Effector memory CD8-positive, alpha-beta T cell (primary cell): ENCODE measurements at regions not wholly inside any gene's neighbourhood (a gene's known extent, or its start where the extent isn't known, plus 50 kb on each side); places are given as distances from the start of the nearest gene placed in this dataset.
"Not testable (repeated sequence)": the region's sequence is repeated elsewhere in the genome, so short reads cannot be mapped to it uniquely, and the experiment has no call there.

ENCODE experiments used
- ATAC-seq: fragments of 150-1000 bp; cut with Tn5 transposase; replicated peaks from 2 replicates; pipeline ENCODE4 v1.10.0; 2021; ENCODE audit warnings: mild to moderate bottlenecking, moderate library complexity
- DNase-seq, 3 experiments: peaks; one replicate each; pipeline ENCODE4 v3.0.0; 2021
- H3K27ac Mint-ChIP-seq, 2 donors: one replicate each; pipeline ENCODE4 v1.8.0; 2022; ENCODE audit warnings: mild to moderate bottlenecking in 2 of 2, mixed read lengths in 2 of 2, moderate library complexity in 2 of 2
- H3K27me3 Mint-ChIP-seq, 2 donors: one replicate each; pipeline ENCODE4 v1.8.0; 2022; ENCODE audit warnings: mixed read lengths in 2 of 2
- H3K36me3 Mint-ChIP-seq: one replicate; pipeline ENCODE4 v1.8.0; 2022; ENCODE audit warnings: mild to moderate bottlenecking, moderate library complexity, mixed read lengths; ENCODE audit not compliant: insufficient read depth
- H3K4me1 Mint-ChIP-seq, 2 donors: one replicate each; pipeline ENCODE4 v1.8.0; 2022; ENCODE audit warnings: low read depth in 2 of 2, mixed read lengths in 2 of 2
- H3K4me3 Mint-ChIP-seq, 2 donors: one replicate each; pipeline ENCODE4 v1.8.0; 2022; ENCODE audit warnings: mild to moderate bottlenecking in 2 of 2, mixed read lengths in 2 of 2, moderate library complexity in 2 of 2
- H3K9me3 Mint-ChIP-seq, 2 donors: one replicate each; pipeline ENCODE4 v1.8.0; 2022; ENCODE audit warnings: mixed read lengths in 2 of 2

- ATAC-seq (no peak), DNase-seq (no peak)
- H3K27ac Mint-ChIP-seq = no peak overlapping the region
These were observed 111.8 kb upstream of the FAM174A start for GRCh38 chr5:100423330-100423729.

DNA sequence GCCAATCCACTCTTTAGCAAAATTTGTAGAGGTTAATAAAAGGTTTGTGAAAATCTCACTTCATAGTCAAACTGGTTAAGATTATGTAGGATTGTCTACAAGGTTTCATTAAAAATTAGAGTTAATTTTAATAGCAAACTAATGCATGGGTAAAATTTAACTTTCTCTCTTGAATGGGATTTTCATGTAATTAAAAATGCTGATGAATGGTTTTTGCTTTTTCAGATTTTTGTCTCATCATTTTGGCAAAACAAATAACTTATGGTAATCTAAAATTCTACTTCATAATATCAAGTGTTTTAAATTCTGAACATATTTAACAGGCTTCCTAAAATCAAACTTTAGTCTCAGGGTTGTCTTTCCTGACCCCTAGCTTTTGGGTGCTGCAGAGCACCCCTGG is 113.8 kb upstream of the FAM174A start:
- Mint-ChIP-seq H3K36me3 (no peaks in the 10 kb centered on the region), H3K4me1 (no peaks in the 10 kb centered on the region), H3K9me3 (peaks cover 6 to 7% of the 10 kb centered on the region in 2 donors), H3K4me3 (no peak overlapping the region), H3K27me3 (no peaks in the 10 kb centered on the region), H3K27ac (no peak overlapping the region)
- ATAC-seq (no peak), DNase-seq (no peak)

More at GRCh38 chr5:100423330-100423729, 111.8 kb upstream of the FAM174A start:
- Mint-ChIP-seq H3K27me3 (no peaks in the 10 kb centered on the region), H3K4me1 (no peaks in the 10 kb centered on the region), H3K4me3 (no peak overlapping the region), H3K9me3 (peaks cover 6 to 7% of the 10 kb centered on the region in 2 donors), H3K36me3 (no peaks in the 10 kb centered on the region)

DNA sequence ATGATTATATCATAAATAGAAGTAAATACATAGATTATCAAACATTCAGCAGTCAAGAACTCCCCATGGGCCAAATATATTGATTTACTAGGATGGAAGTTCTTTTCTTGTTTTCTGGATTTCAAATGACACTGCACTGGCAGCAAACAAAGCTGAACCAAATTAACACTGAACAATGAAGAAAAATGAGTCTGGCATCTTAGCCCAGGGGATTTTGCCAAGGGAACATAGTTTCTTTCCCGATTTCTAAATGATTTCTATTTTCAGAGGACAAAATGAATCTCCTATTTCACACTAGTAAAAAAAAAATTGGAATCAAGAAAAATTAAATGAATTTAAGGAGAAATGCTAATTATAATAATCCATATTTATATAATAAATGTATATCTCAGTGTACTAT is 116.9 kb upstream of the FAM174A start:
- H3K9me3 Mint-ChIP-seq = no peaks in the 10 kb centered on the region
- no peak for DNase-seq
- no peaks in the 10 kb centered on the region for H3K27me3 Mint-ChIP-seq
- no peak overlapping the region for H3K27ac Mint-ChIP-seq
- H3K36me3 Mint-ChIP-seq = no peaks in the 10 kb centered on the region
- H3K4me3 Mint-ChIP-seq = no peak overlapping the region
- no peaks in the 10 kb centered on the region for H3K4me1 Mint-ChIP-seq
- ATAC-seq = no peak

GRCh38 chr5:100409660-100410151 is 125.5 kb upstream of the FAM174A start:
- DNase-seq (no peak), ATAC-seq (no peak)
- Mint-ChIP-seq H3K27ac (no peak overlapping the region), H3K4me3 (no peak overlapping the region), H3K27me3 (no peaks in the 10 kb centered on the region), H3K9me3 (no peaks in the 10 kb centered on the region), H3K36me3 (no peaks in the 10 kb centered on the region), H3K4me1 (no peaks in the 10 kb centered on the region)

- ATAC-seq = no peak
- Mint-ChIP-seq H3K4me1 (no peaks in the 10 kb centered on the region), H3K27ac (no peak overlapping the region), H3K36me3 (no peaks in the 10 kb centered on the region), H3K4me3 (no peak overlapping the region), H3K27me3 (no peaks in the 10 kb centered on the region), H3K9me3 (no peaks in the 10 kb centered on the region)
- no peak for DNase-seq
These were observed 128.1 kb upstream of the FAM174A start for GRCh38 chr5:100407053-100407452.

GRCh38 chr5:100406640-100407039 is 128.5 kb upstream of the FAM174A start:
- H3K9me3 Mint-ChIP-seq = no peaks in the 10 kb centered on the region
- no peak overlapping the region for H3K4me3 Mint-ChIP-seq
- no peak for DNase-seq
- H3K4me1 Mint-ChIP-seq = no peaks in the 10 kb centered on the region
- no peak for ATAC-seq
- H3K27ac Mint-ChIP-seq = no peak overlapping the region
- no peaks in the 10 kb centered on the region for H3K27me3 Mint-ChIP-seq
- H3K36me3 Mint-ChIP-seq = no peaks in the 10 kb centered on the region

- H3K27ac Mint-ChIP-seq = no peak overlapping the region
- ATAC-seq = no peak
- H3K27me3 Mint-ChIP-seq = peaks cover 0 to 8% of the 10 kb centered on the region in 2 donors
- H3K4me3 Mint-ChIP-seq = no peak overlapping the region
- H3K9me3 Mint-ChIP-seq = no peaks in the 10 kb centered on the region
- H3K4me1 Mint-ChIP-seq = no peaks in the 10 kb centered on the region
- H3K36me3 Mint-ChIP-seq = no peaks in the 10 kb centered on the region
- no peak for DNase-seq
These were observed 133.1 kb upstream of the FAM174A start for GRCh38 chr5:100402071-100402470.

DNA sequence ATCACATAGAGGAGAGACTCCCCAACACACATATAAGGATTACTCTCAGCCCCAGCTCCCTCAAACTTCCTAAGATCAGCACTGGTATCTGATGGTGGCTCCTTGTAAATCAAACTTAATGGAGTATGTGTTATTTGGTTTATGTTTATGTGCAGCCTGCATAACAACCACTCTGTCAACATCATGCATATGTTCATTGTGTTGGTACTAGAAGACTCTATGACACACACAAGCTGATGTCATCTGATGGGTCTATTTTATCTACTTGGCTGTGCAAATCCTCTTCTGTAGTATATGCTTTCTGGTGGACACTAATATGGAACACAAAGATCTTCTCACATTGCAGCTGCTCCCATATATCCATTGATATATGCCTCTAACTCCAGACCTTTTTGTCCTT is 134.0 kb upstream of the FAM174A start:
- H3K27ac Mint-ChIP-seq = no peak overlapping the region
- ATAC-seq (no peak), DNase-seq (no peak)
- H3K36me3 Mint-ChIP-seq = no peaks in the 10 kb centered on the region
- H3K9me3 Mint-ChIP-seq = no peaks in the 10 kb centered on the region
- H3K27me3 Mint-ChIP-seq = peaks cover 0 to 8% of the 10 kb centered on the region in 2 donors
- H3K4me3 Mint-ChIP-seq = no peak overlapping the region
- H3K4me1 Mint-ChIP-seq = no peaks in the 10 kb centered on the region

GRCh38 chr5:100398815-100399214 is 136.4 kb upstream of the FAM174A start:
- ATAC-seq, H3K4me3 Mint-ChIP-seq, H3K4me1 Mint-ChIP-seq, H3K27ac Mint-ChIP-seq, DNase-seq, H3K9me3 Mint-ChIP-seq, H3K36me3 Mint-ChIP-seq, H3K27me3 Mint-ChIP-seq: not testable (repeated sequence)

- not testable (repeated sequence) for ATAC-seq, H3K27ac Mint-ChIP-seq, H3K4me1 Mint-ChIP-seq, H3K4me3 Mint-ChIP-seq, H3K27me3 Mint-ChIP-seq, DNase-seq, H3K9me3 Mint-ChIP-seq, H3K36me3 Mint-ChIP-seq
These were observed 155.8 kb upstream of the FAM174A start for GRCh38 chr5:100379254-100379858.

GRCh38 chr5:100364757-100365478 is 170.3 kb upstream of the FAM174A start:
- DNase-seq, H3K27ac Mint-ChIP-seq, H3K4me3 Mint-ChIP-seq, H3K36me3 Mint-ChIP-seq, ATAC-seq, H3K9me3 Mint-ChIP-seq, H3K27me3 Mint-ChIP-seq, H3K4me1 Mint-ChIP-seq: not testable (repeated sequence)

GRCh38 chr5:100364343-100364742 is 170.8 kb upstream of the FAM174A start:
- not testable (repeated sequence) for DNase-seq, H3K9me3 Mint-ChIP-seq, H3K27me3 Mint-ChIP-seq, ATAC-seq, H3K4me1 Mint-ChIP-seq, H3K4me3 Mint-ChIP-seq, H3K36me3 Mint-ChIP-seq, H3K27ac Mint-ChIP-seq

DNA sequence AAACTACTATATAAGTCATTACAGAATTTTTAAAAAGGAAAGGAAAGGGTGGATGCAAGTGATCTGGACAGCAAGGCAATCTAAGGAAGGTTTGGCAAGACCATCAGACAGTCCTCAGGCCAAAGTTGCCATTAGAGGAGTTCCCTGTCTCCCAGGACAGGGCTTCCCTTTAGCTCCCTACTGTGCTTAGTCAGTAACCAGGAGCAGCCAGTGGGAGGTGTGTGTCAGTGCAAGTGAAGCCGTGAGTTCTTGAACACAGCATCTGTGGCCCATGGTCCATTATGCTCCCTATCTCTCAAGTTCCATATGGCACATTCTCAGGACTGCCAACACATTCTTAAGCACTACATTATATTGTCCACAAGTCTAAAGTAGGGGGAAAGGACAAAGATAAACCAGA is 175.2 kb upstream of the FAM174A start:
- H3K4me3 Mint-ChIP-seq, H3K36me3 Mint-ChIP-seq, H3K27ac Mint-ChIP-seq, ATAC-seq, DNase-seq, H3K4me1 Mint-ChIP-seq, H3K9me3 Mint-ChIP-seq, H3K27me3 Mint-ChIP-seq: not testable (repeated sequence)

GRCh38 chr5:100346269-100346668 is 188.9 kb upstream of the FAM174A start:
- H3K9me3 Mint-ChIP-seq, H3K4me1 Mint-ChIP-seq, H3K36me3 Mint-ChIP-seq, H3K4me3 Mint-ChIP-seq, H3K27ac Mint-ChIP-seq, DNase-seq, ATAC-seq, H3K27me3 Mint-ChIP-seq: not testable (repeated sequence)
